DOHH2 (cell line): ENCODE measurements at regions not wholly inside any gene's neighbourhood (a gene's known extent, or its start where the extent isn't known, plus 50 kb on each side); places are given as distances from the start of the nearest gene placed in this dataset.
A peak's percentile ranks its signal among the peaks of the same experiment; 100 is the strongest.

Source experiments
- CTCF ChIP-seq: fragments of 200-600 bp; sonication (generic); IDR thresholded peaks from one replicate; pipeline ENCODE4 v1.5.1; 2014; ENCODE audit warnings: antibody characterized with exemption, mild to moderate bottlenecking, low read depth, low read length; ENCODE audit not compliant: poor library complexity, severe bottlenecking
- EZH2phosphoT487 ChIP-seq: fragments of 200-600 bp; sonication (generic); IDR thresholded peaks from 2 replicates; pipeline ENCODE4 v1.6.1; 2017; ENCODE audit warnings: borderline replicate concordance, mild to moderate bottlenecking, antibody characterized with exemption, low read length, moderate library complexity, mixed read lengths

GRCh38 chrX:51802917-51803688 lies 59.9 kb downstream of the GSPT2 start:
- peak; percentile 51 for TF ChIP-seq CTCF
- TF ChIP-seq EZH2phosphoT487 = no peak
